ENCODE measurements at regions not wholly inside any gene's neighbourhood (a gene's known extent, or its start where the extent isn't known, plus 50 kb on each side); places are given as distances from the start of the nearest gene placed in this dataset.
"Not testable (repeated sequence)": the region's sequence is repeated elsewhere in the genome, so short reads cannot be mapped to it uniquely, and the experiment has no call there.

GRCh38 chrX:128616933-128617332, 564.7 kb upstream of the ACTRT1 start:
- Histone ChIP-seq H3K4me1 (ENCODE audit: low read depth, poor library complexity, severe bottlenecking) (no peaks in the 10 kb centered on the region), H3K36me3 (ENCODE audit: insufficient read depth) (no peaks in the 10 kb centered on the region), H3K27ac (no peak overlapping the region), H3K4me2 (no peak overlapping the region), H2AFZ (ENCODE audit: low read depth) (no peak overlapping the region), H3K4me3 (IDR thresholded peaks at IDR 0.05; ENCODE audit: insufficient read depth, low read depth, low read length) (no peak overlapping the region), H3K79me2 (ENCODE audit: insufficient read depth, low read depth) (no peaks in the 10 kb centered on the region), H3K27me3 (ENCODE audit: insufficient read depth, low read depth) (no peaks in the 10 kb centered on the region), H3K9ac (no peak overlapping the region), H4K20me1 (ENCODE audit: insufficient read depth) (no peaks in the 10 kb centered on the region)
- TF ChIP-seq, protein P1, sequence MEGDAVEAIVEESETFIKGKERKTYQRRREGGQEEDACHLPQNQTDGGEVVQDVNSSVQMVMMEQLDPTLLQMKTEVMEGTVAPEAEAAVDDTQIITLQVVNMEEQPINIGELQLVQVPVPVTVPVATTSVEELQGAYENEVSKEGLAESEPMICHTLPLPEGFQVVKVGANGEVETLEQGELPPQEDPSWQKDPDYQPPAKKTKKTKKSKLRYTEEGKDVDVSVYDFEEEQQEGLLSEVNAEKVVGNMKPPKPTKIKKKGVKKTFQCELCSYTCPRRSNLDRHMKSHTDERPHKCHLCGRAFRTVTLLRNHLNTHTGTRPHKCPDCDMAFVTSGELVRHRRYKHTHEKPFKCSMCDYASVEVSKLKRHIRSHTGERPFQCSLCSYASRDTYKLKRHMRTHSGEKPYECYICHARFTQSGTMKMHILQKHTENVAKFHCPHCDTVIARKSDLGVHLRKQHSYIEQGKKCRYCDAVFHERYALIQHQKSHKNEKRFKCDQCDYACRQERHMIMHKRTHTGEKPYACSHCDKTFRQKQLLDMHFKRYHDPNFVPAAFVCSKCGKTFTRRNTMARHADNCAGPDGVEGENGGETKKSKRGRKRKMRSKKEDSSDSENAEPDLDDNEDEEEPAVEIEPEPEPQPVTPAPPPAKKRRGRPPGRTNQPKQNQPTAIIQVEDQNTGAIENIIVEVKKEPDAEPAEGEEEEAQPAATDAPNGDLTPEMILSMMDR (conservative IDR thresholded peaks at IDR 0.05; ENCODE audit: low read depth, low read length) = no peak

- not testable (repeated sequence) for H4K20me1 ChIP-seq (ENCODE audit: insufficient read depth); H3K4me1 ChIP-seq (ENCODE audit: low read depth, poor library complexity, severe bottlenecking); H3K9ac ChIP-seq; H3K79me2 ChIP-seq (ENCODE audit: insufficient read depth, low read depth); H3K36me3 ChIP-seq (ENCODE audit: insufficient read depth); H3K4me3 ChIP-seq (IDR thresholded peaks at IDR 0.05; ENCODE audit: insufficient read depth, low read depth, low read length); H2AFZ ChIP-seq (ENCODE audit: low read depth); H3K4me2 ChIP-seq; H3K27me3 ChIP-seq (ENCODE audit: insufficient read depth, low read depth); H3K27ac ChIP-seq
Observed at GRCh38 chrX:128606817-128607216, 554.6 kb upstream of the ACTRT1 start.

- not testable (repeated sequence) for H3K36me3 ChIP-seq (ENCODE audit: insufficient read depth); H2AFZ ChIP-seq (ENCODE audit: low read depth); H3K79me2 ChIP-seq (ENCODE audit: insufficient read depth, low read depth); H4K20me1 ChIP-seq (ENCODE audit: insufficient read depth); H3K4me3 ChIP-seq (IDR thresholded peaks at IDR 0.05; ENCODE audit: insufficient read depth, low read depth, low read length); H3K9ac ChIP-seq; H3K27ac ChIP-seq; H3K27me3 ChIP-seq (ENCODE audit: insufficient read depth, low read depth); H3K4me1 ChIP-seq (ENCODE audit: low read depth, poor library complexity, severe bottlenecking); H3K4me2 ChIP-seq
Observed at GRCh38 chrX:128606357-128606756, 554.2 kb upstream of the ACTRT1 start.

- no peak overlapping the region for H3K4me3 ChIP-seq (IDR thresholded peaks at IDR 0.05; ENCODE audit: insufficient read depth, low read depth, low read length)
- no peaks in the 10 kb centered on the region for H3K4me1 ChIP-seq (ENCODE audit: low read depth, poor library complexity, severe bottlenecking)
- H2AFZ ChIP-seq (ENCODE audit: low read depth) = no peak overlapping the region
- no peaks in the 10 kb centered on the region for H3K27me3 ChIP-seq (ENCODE audit: insufficient read depth, low read depth)
- TF ChIP-seq, protein P1 (conservative IDR thresholded peaks at IDR 0.05; ENCODE audit: low read depth, low read length) = no peak
- no peaks in the 10 kb centered on the region for H3K36me3 ChIP-seq (ENCODE audit: insufficient read depth)
- H4K20me1 ChIP-seq (ENCODE audit: insufficient read depth) = no peaks in the 10 kb centered on the region
- no peak overlapping the region for H3K9ac ChIP-seq
- no peak overlapping the region for H3K4me2 ChIP-seq
- no peaks in the 10 kb centered on the region for H3K79me2 ChIP-seq (ENCODE audit: insufficient read depth, low read depth)
- H3K27ac ChIP-seq = no peak overlapping the region
Observed at GRCh38 chrX:128601706-128602105, 549.5 kb upstream of the ACTRT1 start.

DNA sequence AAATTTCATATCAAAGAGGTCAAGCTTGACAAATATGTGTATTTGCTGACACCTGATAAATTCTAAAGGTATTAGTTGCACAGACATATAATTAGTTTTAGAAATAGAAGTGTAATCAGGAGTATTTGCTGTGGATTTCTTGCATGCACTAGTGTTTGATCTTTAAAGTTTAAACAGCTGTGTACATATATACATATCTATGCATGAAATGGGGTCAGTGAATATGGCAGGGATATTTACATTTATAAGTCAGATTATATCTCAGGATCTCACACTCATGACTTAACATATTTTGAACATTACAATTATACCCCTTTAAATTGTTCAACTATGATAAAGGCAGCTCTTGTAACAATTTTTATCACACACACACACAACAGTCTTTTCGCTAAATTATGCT, 547.4 kb upstream of the ACTRT1 start:
- H4K20me1 ChIP-seq (ENCODE audit: insufficient read depth) = no peaks in the 10 kb centered on the region
- H3K79me2 ChIP-seq (ENCODE audit: insufficient read depth, low read depth) = no peaks in the 10 kb centered on the region
- TF ChIP-seq, protein P1 (conservative IDR thresholded peaks at IDR 0.05; ENCODE audit: low read depth, low read length) = no peak
- no peak overlapping the region for H3K4me3 ChIP-seq (IDR thresholded peaks at IDR 0.05; ENCODE audit: insufficient read depth, low read depth, low read length)
- no peak overlapping the region for H2AFZ ChIP-seq (ENCODE audit: low read depth)
- no peak overlapping the region for H3K4me2 ChIP-seq
- H3K9ac ChIP-seq = no peak overlapping the region
- no peaks in the 10 kb centered on the region for H3K27me3 ChIP-seq (ENCODE audit: insufficient read depth, low read depth)
- H3K27ac ChIP-seq = no peak overlapping the region
- H3K36me3 ChIP-seq (ENCODE audit: insufficient read depth) = no peaks in the 10 kb centered on the region
- no peaks in the 10 kb centered on the region for H3K4me1 ChIP-seq (ENCODE audit: low read depth, poor library complexity, severe bottlenecking)
